Activated CD8-positive, alpha-beta memory T cell treated with anti-CD3 and anti-CD28 coated beads for 48 hours (primary cell): ENCODE measurements at regions not wholly inside any gene's neighbourhood (a gene's known extent, or its start where the extent isn't known, plus 50 kb on each side); places are given as distances from the start of the nearest gene placed in this dataset.

Experiments used
- DNase-seq, 3 experiments: peaks; one replicate each; pipeline ENCODE4 v3.0.0-alpha.2; 2020; ENCODE audit warnings: low read depth in 2 of 3, low spot score in 2 of 3

GRCh38 chr7:25546306-25546705 is 318.0 kb upstream of the NPVF start:
- DNase-seq: no peak

- no peak for DNase-seq
Observed at GRCh38 chr7:25549271-25549921, 321.1 kb upstream of the NPVF start.

GRCh38 chr7:25550149-25550548 is 321.9 kb upstream of the NPVF start:
- no peak for DNase-seq

GRCh38 chr7:25552998-25553397 is 324.7 kb upstream of the NPVF start:
- no peak for DNase-seq

GRCh38 chr7:25553580-25554291 is 325.4 kb upstream of the NPVF start:
- no peak for DNase-seq

GRCh38 chr7:25557379-25557917 is 329.2 kb upstream of the NPVF start:
- DNase-seq: no peak

GRCh38 chr7:25557930-25558329 is 329.6 kb upstream of the NPVF start:
- no peak for DNase-seq

- DNase-seq: no peak
Observed at GRCh38 chr7:25558605-25559004, 330.3 kb upstream of the NPVF start.

- DNase-seq: no peak
Observed at GRCh38 chr7:25559581-25560367, 331.5 kb upstream of the NPVF start.

- no peak for DNase-seq
Observed at GRCh38 chr7:25562673-25563182, 334.4 kb upstream of the NPVF start.

GRCh38 chr7:25565002-25565401 is 336.7 kb upstream of the NPVF start:
- no peak for DNase-seq

- peak; percentile 9 to 49 (median 21) for DNase-seq
Observed at GRCh38 chr7:25565949-25566348, 337.7 kb upstream of the NPVF start.

GRCh38 chr7:25567430-25567829 is 339.1 kb upstream of the NPVF start:
- DNase-seq: no peak

GRCh38 chr7:25569765-25570164 is 341.5 kb upstream of the NPVF start:
- no peak for DNase-seq

GRCh38 chr7:25572423-25572822 is 344.1 kb upstream of the NPVF start:
- DNase-seq: no peak

GRCh38 chr7:25574828-25575227 is 346.5 kb upstream of the NPVF start:
- DNase-seq: no peak

GRCh38 chr7:25575634-25576033 is 347.3 kb upstream of the NPVF start:
- no peak for DNase-seq

- no peak for DNase-seq
Observed at GRCh38 chr7:25578991-25579777, 350.9 kb upstream of the NPVF start.

GRCh38 chr7:25579778-25580075 is 351.4 kb upstream of the NPVF start:
- DNase-seq: no peak

- no peak for DNase-seq
Observed at GRCh38 chr7:25580141-25580540, 351.9 kb upstream of the NPVF start.

GRCh38 chr7:25583621-25584020 is 355.3 kb upstream of the NPVF start:
- DNase-seq: no peak
